PC-3 (cell line): ENCODE measurements at regions not wholly inside any gene's neighbourhood (a gene's known extent, or its start where the extent isn't known, plus 50 kb on each side); places are given as distances from the start of the nearest gene placed in this dataset.

Experiments
- ATAC-seq: fragments of 200-7000 bp; cut with Tn5 transposase; 2 replicates; pipeline ENCODE4 v1.9.1; 2020; ENCODE audit warnings: mild to moderate bottlenecking, moderate library complexity
- BruUV-seq: library from RNA; stranded (reverse); fragments of 400-500 nt; replicated peaks from 2 replicates; lab custom pipeline; 2021; lab: Mats Ljungman, UMichigan
- CTCF ChIA-PET: fragments of 300-600 bp; sonication (Branson Sonifier 250); formaldehyde crosslinking; loops from one replicate; lab custom pipeline; 2022; ENCODE audit warnings: antibody characterized with exemption; lab: Charles Lee
- POLR2A ChIA-PET: fragments of 300-600 bp; sonication (Branson Sonifier 250); formaldehyde crosslinking; loops from one replicate; lab custom pipeline; 2022; ENCODE audit warnings: antibody characterized with exemption; ENCODE audit not compliant: unreplicated experiment; lab: Charles Lee
- DNase-seq: peaks from one replicate; pipeline ENCODE4 v3.0.0-alpha.2; 2015
- H2AFZ ChIP-seq: fragments of 300-600 bp; sonication (generic); 2 replicates; pipeline ENCODE4 v1.6.0; 2016; ENCODE audit warnings: antibody characterized with exemption, low read length
- H3F3A ChIP-seq: fragments of 300-600 bp; sonication (generic); one replicate; pipeline ENCODE4 v1.6.0; 2017; ENCODE audit warnings: antibody characterized with exemption, low read length, control low read depth, mild to moderate bottlenecking; ENCODE audit not compliant: unreplicated experiment
- H3K27ac ChIP-seq: fragments of 300-600 bp; sonication (generic); 2 replicates; pipeline ENCODE4 v1.5.1; 2016; ENCODE audit warnings: mild to moderate bottlenecking, low read length
- H3K27me3 ChIP-seq: fragments of 300-600 bp; sonication (generic); 2 replicates; pipeline ENCODE4 v1.6.1; 2016; ENCODE audit warnings: low read length, mixed read lengths
- H3K36me3 ChIP-seq: fragments of 300-600 bp; sonication (generic); 2 replicates; pipeline ENCODE4 v1.6.1; 2016; ENCODE audit warnings: low read depth, mixed run types, low read length, mixed read lengths
- H3K4me1 ChIP-seq: fragments of 300-600 bp; sonication (generic); 2 replicates; pipeline ENCODE4 v1.5.1; 2016; ENCODE audit warnings: low read length; ENCODE audit not compliant: insufficient read depth
- H3K4me2 ChIP-seq: fragments of 300-600 bp; sonication (generic); 2 replicates; pipeline ENCODE4 v1.6.0; 2016; ENCODE audit warnings: low read length
- H3K4me3 ChIP-seq: fragments of 300-600 bp; sonication (generic); 2 replicates; pipeline ENCODE4 v1.5.1; 2016; ENCODE audit warnings: mild to moderate bottlenecking, low read length, mixed read lengths
- H3K79me2 ChIP-seq: fragments of 300-600 bp; sonication (generic); 2 replicates; pipeline ENCODE4 v1.6.1; 2017; ENCODE audit warnings: low read length, mixed read lengths
- H3K9ac ChIP-seq: fragments of 300-600 bp; sonication (generic); 2 replicates; pipeline ENCODE4 v1.6.0; 2016; ENCODE audit warnings: mild to moderate bottlenecking, low read length
- H3K9me2 ChIP-seq: fragments of 300-600 bp; sonication (generic); replicated peaks from 2 replicates; pipeline ENCODE4 v1.6.1; 2016; ENCODE audit warnings: mixed run types, low read length, mixed read lengths
- H3K9me3 ChIP-seq: fragments of 300-600 bp; sonication (generic); 2 replicates; pipeline ENCODE4 v1.6.1; 2016; ENCODE audit warnings: low read length, mixed read lengths
- H4K20me1 ChIP-seq: fragments of 300-600 bp; sonication (generic); 2 replicates; pipeline ENCODE4 v1.6.1; 2016; ENCODE audit warnings: low read length, mixed read lengths
- CTCF ChIP-seq: fragments of 300-600 bp; sonication (generic); conservative IDR thresholded peaks from 2 replicates; pipeline ENCODE4 v1.5.1; 2017; ENCODE audit warnings: antibody characterized with exemption, low read depth, mild to moderate bottlenecking, low read length
- EZH2 ChIP-seq: fragments of 300-600 bp; sonication (generic); IDR thresholded peaks from one replicate; pipeline ENCODE4 v1.6.1; 2017; ENCODE audit warnings: antibody characterized with exemption, mild to moderate bottlenecking, low read length; ENCODE audit not compliant: unreplicated experiment
- EZH2phosphoT487 ChIP-seq: fragments of 300-600 bp; sonication (generic); IDR thresholded peaks from 2 replicates; pipeline ENCODE4 v1.6.1; 2018; ENCODE audit warnings: mild to moderate bottlenecking, antibody characterized with exemption, low read length, borderline replicate concordance
- intact Hi-C: fragments of 100-400 bp; cut with micrococcal nuclease; formaldehyde crosslinking; loops from 2 replicates; pipeline ENCODE4 v1.9.0; 2023

- Histone ChIP-seq H3K4me1 (peaks cover 18% of the 10 kb centered on the region), H4K20me1 (no peaks in the 10 kb centered on the region), H3K4me3 (no peak overlapping the region), H3K79me2 (no peaks in the 10 kb centered on the region), H3K9me2 (no peaks in the 10 kb centered on the region), H2AFZ (no peak overlapping the region), H3K9me3 (no peaks in the 10 kb centered on the region), H3F3A (no peaks in the 10 kb centered on the region), H3K36me3 (no peaks in the 10 kb centered on the region), H3K9ac (no peak overlapping the region), H3K27ac (no peak overlapping the region), H3K4me2 (no peak overlapping the region), H3K27me3 (no peaks in the 10 kb centered on the region)
- TF ChIP-seq EZH2 (no peak), CTCF (no peak), EZH2phosphoT487 (no peak)
- DNase-seq (no peak), ATAC-seq (no peak)
- ChIA-PET POLR2A (no interaction called here), CTCF (no interaction called here)
- BruUV-seq: no TSS peak
- intact Hi-C loops: no loop called here
Observed at GRCh38 chr2:71950256-71951082, 197.2 kb downstream of the CYP26B1 start.

- CTCF ChIA-PET: no interaction called here
- Histone ChIP-seq H3K9me2 (no peaks in the 10 kb centered on the region), H3K9ac (no peak overlapping the region), H3K9me3 (no peaks in the 10 kb centered on the region), H3K4me1 (peaks cover 18% of the 10 kb centered on the region), H3K36me3 (no peaks in the 10 kb centered on the region), H3F3A (no peaks in the 10 kb centered on the region), H2AFZ (no peak overlapping the region), H3K79me2 (no peaks in the 10 kb centered on the region), H3K27me3 (no peaks in the 10 kb centered on the region), H3K27ac (no peak overlapping the region), H3K4me3 (no peak overlapping the region), H4K20me1 (no peaks in the 10 kb centered on the region), H3K4me2 (no peak overlapping the region)
- intact Hi-C loops: no loop called here
- TF ChIP-seq CTCF: no peak
- TF ChIP-seq EZH2: no peak
- no peak for TF ChIP-seq EZH2phosphoT487
- POLR2A ChIA-PET: no interaction called here
- no peak for ATAC-seq
- no TSS peak for BruUV-seq
- no peak for DNase-seq
Observed at GRCh38 chr2:71949537-71949798, 198.2 kb downstream of the CYP26B1 start.

- H4K20me1 ChIP-seq: no peaks in the 10 kb centered on the region
- no peaks in the 10 kb centered on the region for H3K79me2 ChIP-seq
- ATAC-seq (no peak), DNase-seq (no peak)
- no peaks in the 10 kb centered on the region for H3K9me3 ChIP-seq
- no peak for TF ChIP-seq CTCF
- TF ChIP-seq EZH2: no peak
- no peak for TF ChIP-seq EZH2phosphoT487
- POLR2A ChIA-PET: no interaction called here
- no peak overlapping the region for H3K9ac ChIP-seq
- H3K36me3 ChIP-seq: no peaks in the 10 kb centered on the region
- H3K27ac ChIP-seq: no peak overlapping the region
- no peaks in the 10 kb centered on the region for H3K9me2 ChIP-seq
- H3K4me3 ChIP-seq: no peak overlapping the region
- no TSS peak for BruUV-seq
- no peak overlapping the region for H3K4me2 ChIP-seq
- CTCF ChIA-PET: no interaction called here
- no peaks in the 10 kb centered on the region for H3F3A ChIP-seq
- intact Hi-C loops: no loop called here
- no peaks in the 10 kb centered on the region for H3K27me3 ChIP-seq
- peaks cover 18% of the 10 kb centered on the region for H3K4me1 ChIP-seq
- H2AFZ ChIP-seq: no peak overlapping the region
Observed at GRCh38 chr2:71948781-71949536, 198.7 kb downstream of the CYP26B1 start.
